NAMALWA (cell line): ENCODE measurements at regions not wholly inside any gene's neighbourhood (a gene's known extent, or its start where the extent isn't known, plus 50 kb on each side); places are given as distances from the start of the nearest gene placed in this dataset.
"Not testable (repeated sequence)": the region's sequence is repeated elsewhere in the genome, so short reads cannot be mapped to it uniquely, and the experiment has no call there.

ENCODE experiments used
- DNase-seq: peaks from one replicate; pipeline ENCODE4 v3.0.0-alpha.2; 2015; ENCODE audit warnings: low spot score

DNA sequence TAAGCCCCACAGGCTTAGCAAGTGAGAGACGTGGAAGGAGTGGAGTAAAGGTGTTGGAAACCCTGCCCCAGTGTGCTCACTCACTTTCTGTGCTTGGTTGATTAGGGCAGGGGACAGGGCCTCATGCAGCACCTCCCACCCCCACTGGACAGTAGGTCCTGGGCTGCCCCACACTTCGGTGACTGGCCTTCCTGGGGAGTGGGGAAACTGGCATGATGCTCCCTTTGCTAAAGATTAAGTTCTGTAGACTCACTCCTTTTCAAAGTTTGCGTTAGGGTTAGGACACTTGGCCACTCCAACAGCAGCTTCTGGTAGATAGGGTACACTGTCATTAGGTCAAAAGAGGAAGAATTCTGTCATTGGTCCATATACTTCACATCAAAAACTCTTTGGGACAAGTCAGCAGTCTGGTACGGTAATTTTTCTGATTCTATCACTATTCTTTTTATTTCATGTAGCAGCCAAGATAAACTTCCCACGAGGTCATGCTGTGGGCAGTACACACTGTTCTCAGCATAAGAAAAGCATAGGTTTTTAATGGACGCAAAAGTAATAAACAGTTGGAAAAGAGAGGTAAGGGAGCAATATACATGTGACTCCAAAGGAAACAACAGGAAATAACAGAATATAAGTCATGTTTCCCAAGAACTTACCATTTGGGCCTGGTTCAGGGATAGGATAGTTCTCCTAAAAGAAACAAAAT, 106.6 kb upstream of the TERB2 start:
- DNase-seq = not testable (repeated sequence)

DNA sequence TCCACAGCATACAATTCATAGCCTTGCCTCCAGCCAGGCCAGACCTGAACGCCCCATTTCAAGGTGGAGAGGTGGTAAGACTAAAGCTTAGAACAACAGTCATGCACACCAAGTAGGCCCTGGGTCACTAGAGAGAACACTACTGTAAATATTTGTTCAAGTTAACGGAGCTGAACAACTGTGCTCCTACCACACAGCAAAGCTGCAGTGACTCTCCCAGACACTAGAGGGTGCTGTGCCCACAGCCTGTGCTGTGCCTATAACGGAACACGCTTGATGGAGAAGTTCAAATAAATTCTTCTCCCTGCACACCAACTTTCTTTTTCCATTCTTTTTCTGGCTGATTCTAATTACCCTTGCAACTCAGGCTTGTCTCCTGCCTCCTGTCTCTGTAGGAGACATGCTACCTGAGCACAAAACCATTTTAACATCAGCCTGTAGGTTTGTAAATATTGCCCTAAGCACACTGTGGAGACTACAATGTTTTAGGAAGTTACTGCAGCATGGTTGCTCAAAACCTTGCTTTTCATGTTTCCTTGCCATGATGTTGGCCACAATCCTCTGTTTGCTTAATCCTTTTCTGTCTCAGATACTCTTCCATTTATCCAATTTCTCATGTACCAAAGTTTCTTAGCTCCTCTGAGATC, 103.1 kb upstream of the TERB2 start:
- peak; percentile 78 for DNase-seq

DNA sequence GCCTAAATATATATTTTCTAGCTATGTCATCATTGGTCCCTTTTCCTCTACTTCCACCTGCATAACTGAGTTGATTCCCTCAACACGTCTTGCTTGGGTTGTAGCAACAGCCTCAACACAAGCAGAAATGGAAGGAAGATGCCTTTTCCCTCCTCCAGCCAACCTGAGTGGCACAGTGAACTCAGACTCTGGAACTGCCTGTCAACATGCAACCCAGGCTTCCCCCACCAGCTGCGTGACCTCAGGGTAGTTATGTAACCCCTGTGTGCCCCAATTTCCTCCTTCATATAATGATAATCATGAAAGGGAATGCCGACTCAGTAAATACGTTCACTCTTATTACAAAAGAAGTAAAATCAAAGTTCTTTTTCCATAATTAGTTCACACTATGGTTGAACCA, 101.8 kb upstream of the TERB2 start:
- not testable (repeated sequence) for DNase-seq

DNA sequence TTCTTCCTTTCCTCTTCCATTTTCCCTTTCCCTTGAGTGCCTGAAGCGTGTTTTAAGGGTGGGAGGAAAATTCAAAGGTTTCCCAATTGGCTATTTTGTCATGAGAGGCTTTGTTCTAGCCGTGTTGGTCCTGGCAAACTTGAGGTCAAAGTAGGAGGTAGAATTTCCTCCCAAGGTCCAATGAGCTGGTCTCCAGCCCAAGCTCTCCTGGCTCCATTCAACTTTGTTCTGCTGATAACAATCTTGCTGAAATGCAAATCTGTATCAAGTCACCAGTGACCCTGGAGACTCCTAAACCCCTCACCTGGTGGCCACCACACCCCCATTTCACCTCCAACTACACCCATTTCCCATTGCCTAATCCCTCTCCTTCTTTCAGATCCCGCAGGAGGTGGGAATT, 100.2 kb upstream of the TERB2 start:
- not testable (repeated sequence) for DNase-seq

DNA sequence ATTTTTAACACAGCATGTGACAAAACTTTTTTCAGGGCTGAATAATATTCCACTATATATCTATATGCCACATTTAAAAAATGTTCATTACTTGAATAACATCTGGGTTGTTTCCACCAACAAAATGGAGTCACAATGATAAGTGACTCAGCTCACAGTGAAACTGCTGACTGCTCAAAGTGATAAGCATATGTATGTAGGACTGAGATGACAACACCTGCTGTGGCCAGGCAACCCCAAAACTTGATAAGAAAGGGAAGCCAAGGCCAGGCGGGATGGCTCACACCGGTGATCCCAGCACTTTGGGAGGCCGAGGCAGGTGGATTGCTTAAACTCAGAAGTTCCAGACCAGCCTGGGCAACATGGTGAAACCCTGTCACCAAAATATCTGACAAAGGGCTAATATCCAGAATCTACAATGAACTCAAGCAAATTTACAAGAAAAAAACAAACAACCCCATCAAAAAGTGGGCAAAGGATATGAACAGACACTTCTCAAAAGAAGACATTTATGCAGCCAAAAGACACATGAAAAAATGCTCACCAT, 99.2 kb upstream of the TERB2 start:
- DNase-seq = not testable (repeated sequence)

DNA sequence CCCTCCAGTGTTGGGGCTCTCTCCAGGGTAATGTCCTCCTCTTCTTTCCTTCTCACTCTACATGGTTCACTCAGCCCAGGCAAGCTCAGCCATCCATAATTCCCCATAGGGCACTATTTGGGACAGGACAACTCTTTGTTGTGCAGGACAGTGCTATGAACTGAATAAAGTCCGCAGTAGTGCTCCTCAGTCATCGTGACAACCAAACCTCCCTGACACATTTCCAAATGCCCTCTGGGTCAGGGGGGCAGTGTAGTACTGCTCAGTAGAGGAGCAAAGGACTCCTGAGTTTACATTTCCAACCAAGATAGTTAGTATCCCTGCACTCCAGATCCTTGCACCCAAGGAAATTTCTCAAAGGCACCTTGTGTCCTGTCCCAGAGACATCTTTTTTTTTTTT, 97.4 kb upstream of the TERB2 start:
- not testable (repeated sequence) for DNase-seq

DNA sequence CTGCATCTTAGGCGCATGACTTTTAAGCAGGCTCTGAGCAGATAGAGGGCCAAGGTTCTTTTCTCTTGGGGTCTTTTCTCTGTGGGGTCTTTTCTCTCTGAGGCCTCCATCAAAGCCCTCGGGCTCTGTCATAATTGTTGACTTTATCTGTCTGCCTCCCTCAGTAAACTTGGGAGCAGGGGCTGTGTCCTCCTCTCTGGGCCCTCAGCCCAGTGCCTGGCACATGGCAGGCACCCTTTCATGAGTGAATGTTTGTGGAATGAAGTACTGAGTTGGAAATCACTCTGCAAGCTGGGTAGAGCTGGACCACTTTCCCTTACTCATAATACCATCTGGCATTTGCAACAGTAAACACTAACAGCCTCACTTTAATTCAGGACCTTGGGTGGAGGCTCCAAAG, 96.3 kb upstream of the TERB2 start:
- DNase-seq = not testable (repeated sequence)

DNA sequence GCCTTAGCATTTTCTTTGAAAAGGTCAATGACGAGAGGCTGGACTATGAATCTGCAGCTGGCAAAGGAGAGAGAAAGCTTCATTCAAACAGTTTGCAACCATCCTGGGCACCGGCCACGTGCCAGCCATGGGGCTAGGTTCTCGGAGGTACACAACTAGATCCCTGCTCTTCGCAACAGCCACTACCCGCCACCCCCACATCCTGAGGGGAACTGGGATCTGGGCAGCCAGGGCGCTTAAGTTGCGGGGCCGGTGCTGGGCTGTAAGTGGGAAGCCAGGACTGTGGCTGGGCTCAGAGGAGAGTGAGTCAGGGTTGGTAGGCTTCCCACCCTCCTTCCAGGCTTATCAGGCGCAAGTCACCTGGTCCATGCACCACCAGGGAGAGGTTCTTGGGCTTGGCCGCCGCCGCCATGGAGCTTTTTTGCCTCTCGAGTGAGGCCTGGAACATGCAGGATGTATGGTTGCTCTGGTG, 95.0 kb upstream of the TERB2 start:
- no peak for DNase-seq

DNA sequence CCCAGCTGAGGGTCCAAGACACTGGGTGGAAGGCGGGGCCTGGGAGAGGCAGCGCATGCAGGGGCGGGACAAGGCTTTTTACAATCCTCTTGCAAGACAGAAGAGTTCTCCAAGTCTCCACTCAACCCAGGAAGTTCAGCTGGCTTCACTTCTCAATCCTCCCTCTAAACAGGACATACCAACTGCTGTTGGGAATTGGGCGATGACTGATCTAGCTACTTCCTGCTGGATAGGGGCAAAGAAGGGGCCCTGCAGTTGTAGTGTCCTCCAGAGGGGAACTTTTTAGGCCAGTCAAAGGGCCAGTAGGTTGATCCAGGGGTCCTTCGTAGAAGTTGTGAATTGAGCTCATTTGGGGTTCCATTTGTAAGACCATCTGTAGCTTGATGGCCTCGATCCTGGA, 94.6 kb upstream of the TERB2 start:
- DNase-seq = no peak

DNA sequence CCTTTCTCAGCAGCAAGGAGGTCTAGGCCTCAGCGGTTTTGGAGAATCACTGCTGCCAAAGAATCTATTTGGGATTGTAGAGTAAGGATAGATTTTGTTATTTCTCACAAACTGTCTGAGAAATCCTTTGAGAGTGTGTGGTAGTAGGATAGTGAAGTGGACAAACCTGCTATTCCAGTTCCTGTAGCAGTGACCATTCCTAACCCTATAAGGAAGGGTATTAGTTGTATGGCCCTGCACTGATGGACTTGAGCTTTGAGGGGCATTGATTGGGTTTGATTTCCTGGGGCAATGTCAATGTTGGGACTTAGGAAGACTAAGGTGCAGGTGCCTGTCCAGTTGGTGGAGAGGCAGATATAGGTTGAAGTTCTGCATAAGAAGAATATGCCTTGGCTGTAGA, 93.6 kb upstream of the TERB2 start:
- DNase-seq = not testable (repeated sequence)

DNA sequence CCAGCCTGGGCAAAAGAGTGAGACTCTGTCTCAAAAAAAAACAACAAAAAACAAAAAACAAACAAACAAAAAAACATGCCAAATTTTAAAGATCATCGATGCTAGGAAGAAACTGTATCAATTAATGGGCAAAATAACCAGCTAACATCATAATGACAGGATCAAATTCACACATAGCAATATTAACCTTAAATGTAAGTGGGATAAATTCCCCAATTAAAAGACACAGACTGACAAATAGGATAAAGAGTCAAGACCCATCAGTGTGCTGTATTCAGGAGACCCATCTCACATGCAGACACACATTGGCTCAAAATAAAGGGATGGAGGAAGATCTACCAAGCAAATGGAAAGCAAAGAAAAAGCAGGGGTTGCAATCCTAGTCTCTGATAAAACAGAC, 88.4 kb upstream of the TERB2 start:
- DNase-seq = not testable (repeated sequence)

DNA sequence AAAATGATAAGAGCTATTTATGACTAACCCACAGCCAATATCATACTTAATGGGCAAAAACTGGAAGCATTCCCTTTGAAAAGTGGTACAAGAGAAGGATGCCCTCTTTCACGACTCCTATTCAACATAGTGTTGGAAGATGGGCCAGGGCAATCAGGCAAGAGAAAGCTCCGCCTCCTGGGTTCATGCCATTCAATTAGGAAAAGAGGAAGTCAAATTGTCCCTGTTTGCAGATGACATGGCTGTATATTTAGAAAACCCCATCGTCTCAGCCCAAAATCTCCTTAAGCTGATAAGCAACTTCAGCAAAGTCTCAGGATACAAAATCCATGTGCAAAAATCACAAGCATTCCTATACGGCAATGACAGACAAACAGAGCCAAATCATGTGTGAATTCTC, 86.4 kb upstream of the TERB2 start:
- not testable (repeated sequence) for DNase-seq

DNA sequence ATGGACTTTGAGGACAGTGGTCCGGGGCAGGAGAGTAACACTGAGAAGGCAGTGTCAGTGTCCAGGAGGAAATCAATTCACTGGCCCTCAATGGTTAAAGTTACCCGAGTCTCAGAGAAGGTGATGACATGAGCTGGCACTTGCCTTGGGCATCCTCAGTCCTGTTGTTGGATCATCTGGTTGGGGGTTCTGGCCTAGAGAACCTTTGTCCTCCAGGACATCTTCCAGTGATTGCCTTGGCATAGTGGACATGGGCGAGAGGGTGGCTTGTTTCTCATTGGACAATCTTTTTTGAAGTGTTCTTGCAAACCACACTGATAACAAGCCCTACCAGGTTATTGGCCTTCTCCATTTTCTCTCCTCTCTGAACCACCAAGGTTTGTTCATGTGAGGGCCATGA, 83.4 kb upstream of the TERB2 start:
- DNase-seq = no peak

DNA sequence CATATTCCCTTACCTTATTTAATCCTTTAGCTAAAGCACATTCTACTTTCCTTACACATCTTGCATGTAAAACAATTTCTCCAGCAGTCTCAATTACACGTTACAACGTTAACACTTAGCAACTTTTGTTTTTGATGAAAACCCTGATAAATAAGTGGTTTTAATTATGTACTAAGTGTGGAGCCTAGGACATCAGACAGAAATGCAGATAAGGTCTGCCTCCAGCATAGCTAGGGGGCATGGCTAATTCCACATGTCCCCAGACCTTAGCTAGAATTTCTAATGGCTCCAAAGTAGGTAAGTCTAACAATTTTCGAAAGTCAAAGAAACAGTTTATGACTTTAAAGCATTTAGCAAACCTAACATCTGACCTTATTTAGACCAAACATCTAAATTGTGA, 77.4 kb upstream of the TERB2 start:
- DNase-seq = no peak

DNA sequence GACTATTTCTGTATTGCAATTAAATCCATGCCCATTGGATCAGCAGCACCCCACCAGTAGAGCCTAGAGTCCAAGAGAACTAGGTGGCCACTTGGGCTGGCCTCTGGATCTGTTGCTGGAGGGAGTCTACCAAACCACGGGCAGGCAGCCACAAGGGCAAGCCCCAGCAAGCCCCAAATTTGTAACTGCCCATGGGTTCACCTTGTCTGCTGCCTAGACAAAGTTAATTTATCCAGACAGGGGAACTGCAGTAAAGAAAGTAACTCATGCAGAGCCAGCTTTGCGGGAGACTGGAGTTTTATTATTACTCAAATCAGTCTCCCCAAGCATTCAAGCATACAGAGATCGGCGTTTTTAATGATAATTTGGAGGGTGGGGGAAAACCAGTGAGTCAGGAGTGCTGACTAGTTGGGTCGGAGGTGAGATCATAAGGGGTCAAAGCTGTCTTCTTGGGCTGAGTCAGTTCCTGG, 74.0 kb upstream of the TERB2 start:
- DNase-seq = no peak

DNA sequence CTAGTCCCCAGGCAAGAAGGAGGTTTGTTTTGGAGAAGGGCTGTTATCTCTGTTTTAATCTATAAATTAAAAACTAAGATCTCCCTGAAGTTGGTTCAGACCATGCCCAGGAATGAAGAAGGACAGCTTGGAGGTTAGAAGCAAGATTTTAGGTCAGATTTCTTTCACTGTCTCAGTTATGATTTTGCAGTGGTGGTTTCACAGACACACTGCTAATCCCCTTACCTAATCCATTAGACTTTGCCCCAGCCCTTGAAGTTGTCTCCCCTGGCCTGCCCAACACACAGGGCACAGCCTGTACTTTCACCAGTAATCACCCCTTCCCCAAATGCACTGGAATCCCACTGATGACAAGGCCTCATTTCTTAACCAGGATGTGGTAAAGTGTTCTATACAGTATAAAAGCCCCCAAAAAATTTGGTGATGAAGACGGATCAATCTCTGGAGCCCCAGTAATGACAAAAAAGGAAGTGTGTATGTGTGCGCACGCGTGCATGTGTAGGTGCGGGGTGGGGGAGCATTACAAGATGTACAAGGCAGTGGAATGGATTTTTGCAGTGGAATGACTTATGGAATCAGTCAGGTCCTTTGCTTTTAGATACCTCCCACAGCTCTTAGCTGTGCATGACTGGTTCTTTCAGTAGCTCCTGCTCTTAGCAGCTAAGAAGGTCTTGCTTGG, 73.1 kb upstream of the TERB2 start:
- DNase-seq = no peak

DNA sequence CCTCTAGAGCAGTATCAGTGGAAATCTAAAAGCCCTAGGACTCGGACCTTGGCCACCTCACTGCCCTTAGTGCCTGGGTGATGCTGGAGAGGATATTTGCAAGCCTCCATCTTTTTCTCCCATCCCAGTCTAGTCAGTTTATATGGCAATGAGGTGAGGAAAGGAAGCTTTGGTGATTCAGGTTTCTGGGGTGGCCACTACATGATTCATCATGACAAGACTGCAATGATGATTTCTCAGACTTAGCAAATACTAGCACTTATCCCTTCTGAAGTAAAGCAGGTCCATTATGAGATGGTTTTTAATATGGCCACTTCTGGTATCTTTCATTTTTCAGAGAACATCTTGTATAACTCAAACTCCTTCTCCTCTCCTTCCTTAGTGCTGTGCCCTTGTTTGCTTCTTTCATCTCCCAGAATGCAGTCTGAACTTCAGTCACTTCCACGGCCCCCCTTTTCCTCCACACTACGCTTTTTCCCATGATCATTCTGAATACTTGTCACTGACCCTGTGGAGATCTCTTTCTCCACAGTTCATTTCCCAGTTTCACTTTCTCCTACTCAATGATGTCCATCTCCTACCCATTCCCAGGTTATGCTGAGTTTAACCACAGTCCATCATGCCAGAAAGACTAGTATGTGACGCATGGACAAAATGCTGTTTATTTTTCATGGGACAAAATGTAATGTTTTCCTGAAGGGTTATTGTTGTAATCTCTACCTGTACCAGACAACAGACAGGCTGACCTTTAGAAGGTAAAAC, 57.4 kb upstream of the TERB2 start:
- DNase-seq = not testable (repeated sequence)

DNA sequence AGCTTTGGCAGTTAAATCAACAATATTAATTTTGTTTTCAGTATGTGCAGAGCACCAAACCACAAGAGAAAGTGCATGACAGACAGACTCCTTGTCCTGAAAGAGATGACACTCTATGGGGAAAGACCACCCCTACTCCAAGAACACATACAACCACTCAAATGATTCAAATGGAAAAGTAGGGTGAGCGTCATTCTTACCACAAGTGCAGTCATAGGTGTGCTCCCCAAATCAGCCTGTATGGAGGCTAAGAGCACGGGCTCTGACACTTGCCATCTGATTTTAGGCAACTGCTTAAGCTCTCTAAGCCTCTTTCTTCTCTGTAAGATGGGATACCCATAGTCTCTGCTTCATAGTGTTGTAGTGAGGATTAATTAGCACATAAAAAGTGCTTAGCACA, 56.7 kb upstream of the TERB2 start:
- DNase-seq = not testable (repeated sequence)

DNA sequence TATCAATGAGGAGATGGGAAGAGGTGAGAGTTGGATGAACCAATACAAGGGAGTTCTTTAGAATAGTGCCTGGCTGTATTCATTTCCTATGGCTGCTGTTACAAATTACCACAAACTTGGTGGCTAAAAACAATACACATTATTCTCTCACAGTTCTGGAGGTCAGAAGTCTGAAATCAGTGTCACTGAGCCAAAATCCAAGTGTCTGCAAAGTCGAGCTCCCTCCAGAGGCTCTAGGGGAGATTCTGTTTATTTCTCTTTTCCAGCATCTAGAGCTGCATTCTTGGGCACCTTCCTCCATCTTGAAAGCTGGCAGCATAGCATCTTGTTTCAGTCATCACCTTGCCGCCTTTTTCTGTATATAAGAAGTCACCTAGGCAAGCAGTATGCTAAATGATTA, 55.7 kb upstream of the TERB2 start:
- DNase-seq = not testable (repeated sequence)

DNA sequence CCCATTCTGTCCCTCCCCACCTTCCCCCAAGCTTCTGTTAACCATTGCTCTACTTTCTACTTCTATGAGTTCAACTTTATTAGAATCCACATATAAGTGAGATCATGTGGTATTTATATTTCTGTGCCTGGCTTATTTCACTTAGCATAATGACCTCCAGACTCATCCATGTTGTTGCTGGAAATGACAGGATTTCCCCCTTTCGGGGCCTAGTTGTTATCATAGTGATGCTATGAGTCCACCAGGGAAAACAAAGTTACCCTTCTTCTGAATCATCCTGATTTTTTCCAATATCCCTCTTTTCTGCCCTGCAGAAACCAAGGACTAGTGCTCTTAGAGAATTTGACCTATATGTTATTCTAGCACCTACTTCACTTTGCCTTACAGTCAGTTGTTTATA, 53.2 kb upstream of the TERB2 start:
- not testable (repeated sequence) for DNase-seq

DNA sequence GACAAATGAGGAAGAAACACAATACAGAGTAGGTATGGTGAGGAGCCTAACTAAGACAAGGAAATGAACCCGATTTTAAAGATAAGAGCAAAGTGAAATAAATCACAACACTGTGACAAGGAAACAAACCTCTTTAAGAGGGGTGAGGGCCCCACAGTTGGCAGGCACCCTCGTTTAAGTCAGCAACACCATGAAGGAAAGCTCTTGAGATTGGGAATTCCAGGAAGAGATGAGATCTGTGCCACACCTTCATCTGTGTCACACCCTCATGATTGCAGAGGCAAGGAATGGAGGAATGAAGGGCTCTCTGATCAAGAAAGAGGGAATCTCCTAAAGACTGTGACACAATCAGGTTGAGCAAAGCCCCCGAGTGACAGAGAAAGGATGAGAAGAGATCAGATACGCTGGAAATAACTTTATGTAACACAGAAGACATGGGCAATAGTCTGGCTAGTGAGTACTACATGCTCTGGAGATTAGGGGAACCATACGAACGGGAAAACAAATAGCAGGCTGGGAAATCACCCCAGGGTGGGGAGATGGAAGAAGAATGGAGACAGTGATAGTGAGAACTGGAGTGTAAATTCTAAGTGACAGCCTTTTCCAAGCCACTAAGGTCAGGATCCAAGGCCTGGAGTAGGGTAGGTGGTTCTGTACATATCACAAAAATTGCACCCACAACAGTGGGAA, 51.7 kb upstream of the TERB2 start:
- not testable (repeated sequence) for DNase-seq
